ENCODE measurements at regions not wholly inside any gene's neighbourhood (a gene's known extent, or its start where the extent isn't known, plus 50 kb on each side); places are given as distances from the start of the nearest gene placed in this dataset.
A peak's percentile ranks its signal among the peaks of the same experiment; 100 is the strongest.
"Not testable (repeated sequence)": the region's sequence is repeated elsewhere in the genome, so short reads cannot be mapped to it uniquely, and the experiment has no call there.

DNA sequence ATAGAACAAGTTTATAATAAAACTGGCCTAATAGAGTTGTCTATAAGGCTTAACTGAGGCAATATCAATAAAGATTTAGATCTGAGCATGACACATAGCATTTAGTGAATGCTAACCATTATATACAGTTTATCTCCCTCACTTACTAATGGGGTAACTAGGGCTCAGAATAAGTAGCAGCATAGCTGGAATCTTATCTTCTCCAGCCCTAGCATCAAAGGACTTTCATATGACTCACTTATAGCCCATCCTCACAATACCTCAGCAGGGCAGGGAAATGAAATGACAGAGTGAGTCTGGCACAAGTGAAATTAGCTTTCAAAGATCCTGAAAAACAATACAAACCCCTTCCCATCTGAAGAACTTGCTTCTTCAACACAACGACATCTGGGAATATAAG lies 362.9 kb downstream of the KIF20B start:
- intact Hi-C loops (cut with micrococcal nuclease), result no loop called here
- CTCF ChIA-PET, result no interaction called here
- H3K9me3 Mint-ChIP-seq, result no peaks in the 10 kb centered on the region
- H3K36me3 Mint-ChIP-seq, result no peaks in the 10 kb centered on the region
- no peak for DNase-seq
- H3K27me3 Mint-ChIP-seq, result peaks cover 2% of the 10 kb centered on the region
- H3K4me1 Mint-ChIP-seq (ENCODE audit: low read depth), result no peaks in the 10 kb centered on the region
- H3K27ac Mint-ChIP-seq, result no peak overlapping the region
- no peak overlapping the region for H3K4me3 Mint-ChIP-seq
- POLR2A ChIA-PET, result no interaction called here

DNA sequence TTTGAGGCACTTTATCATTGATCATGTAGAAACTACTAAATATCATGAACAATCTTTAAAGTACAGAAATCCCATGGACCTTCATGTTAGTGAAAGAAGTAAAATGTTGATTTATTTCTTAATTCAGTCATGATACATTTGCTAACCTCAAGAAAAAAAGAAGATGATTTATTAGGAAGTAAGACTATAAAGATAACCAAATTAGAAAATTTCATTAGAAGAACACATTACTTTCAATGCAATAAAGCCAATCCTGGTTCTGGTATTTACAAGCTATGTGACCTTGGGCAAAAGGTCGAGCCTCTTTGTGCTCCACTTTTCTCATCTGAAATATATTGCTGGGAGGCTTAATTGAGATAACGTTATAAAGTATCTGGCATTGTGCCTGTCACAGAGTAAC lies 365.0 kb downstream of the KIF20B start:
- H3K36me3 Mint-ChIP-seq, result no peaks in the 10 kb centered on the region
- POLR2A ChIA-PET, result no interaction called here
- H3K9me3 Mint-ChIP-seq, result no peaks in the 10 kb centered on the region
- DNase-seq, result no peak
- H3K27ac Mint-ChIP-seq, result no peak overlapping the region
- H3K4me3 Mint-ChIP-seq, result no peak overlapping the region
- peaks cover 2% of the 10 kb centered on the region for H3K27me3 Mint-ChIP-seq
- intact Hi-C loops (cut with micrococcal nuclease), result no loop called here
- no peaks in the 10 kb centered on the region for H3K4me1 Mint-ChIP-seq (ENCODE audit: low read depth)
- CTCF ChIA-PET, result no interaction called here

DNA sequence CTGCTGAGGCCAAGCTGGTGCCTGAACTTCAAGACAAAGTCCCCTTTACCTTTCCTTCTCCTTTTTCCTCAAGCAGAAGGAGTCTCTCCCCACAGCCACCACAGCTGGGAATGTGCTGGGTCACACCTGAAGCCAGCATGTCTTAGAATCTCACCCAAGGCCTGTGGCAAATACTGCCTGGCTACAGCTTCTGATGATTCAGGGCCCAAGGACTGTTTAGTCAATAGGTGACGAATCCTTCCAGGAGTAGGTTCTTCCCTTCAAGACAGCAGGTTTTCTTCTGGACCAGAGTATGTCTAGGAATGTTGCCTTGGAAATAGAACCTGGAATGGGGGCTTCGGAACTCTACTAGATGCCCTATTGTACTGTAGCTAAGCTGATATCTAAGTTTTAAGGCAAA lies 374.6 kb downstream of the KIF20B start:
- Mint-ChIP-seq H3K4me3 (no peak overlapping the region), H3K27ac (no peak overlapping the region), H3K9me3 (no peaks in the 10 kb centered on the region), H3K36me3 (no peaks in the 10 kb centered on the region), H3K27me3 (peaks cover 5% of the 10 kb centered on the region), H3K4me1 (ENCODE audit: low read depth) (no peaks in the 10 kb centered on the region)
- ChIA-PET CTCF (no interaction called here), POLR2A (no interaction called here)
- DNase-seq, result no peak
- intact Hi-C loops (cut with micrococcal nuclease), result no loop called here

DNA sequence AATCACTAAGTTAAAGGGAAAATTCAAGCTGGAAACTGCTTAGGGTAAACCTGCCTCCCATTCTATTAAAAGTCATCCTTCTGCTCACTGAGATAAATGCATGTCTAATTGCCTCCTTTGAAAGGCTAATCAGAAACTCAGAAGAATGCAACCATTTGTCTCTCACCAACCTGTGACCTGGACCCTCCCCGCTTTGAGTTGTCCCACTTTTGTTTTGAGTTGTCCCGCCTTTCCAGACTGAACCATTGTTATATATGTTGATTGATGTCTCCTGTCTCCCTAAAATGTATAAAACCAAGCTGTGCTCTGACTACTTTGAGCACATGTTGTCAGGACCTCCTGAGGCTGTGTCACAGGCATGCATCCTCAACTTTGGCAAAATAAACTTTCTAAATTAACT lies 378.4 kb downstream of the KIF20B start:
- Mint-ChIP-seq H3K9me3 (no peaks in the 10 kb centered on the region), H3K27me3 (peaks cover 3% of the 10 kb centered on the region), H3K4me3 (no peak overlapping the region), H3K27ac (no peak overlapping the region), H3K36me3 (no peaks in the 10 kb centered on the region), H3K4me1 (ENCODE audit: low read depth) (no peaks in the 10 kb centered on the region)
- ChIA-PET POLR2A (no interaction called here), CTCF (no interaction called here)
- DNase-seq, result no peak
- intact Hi-C loops (cut with micrococcal nuclease), result loop anchor here (10.0 kb wide), 1 partner anchor 275 kb away; no protein-coding TSS in a partner anchor

DNA sequence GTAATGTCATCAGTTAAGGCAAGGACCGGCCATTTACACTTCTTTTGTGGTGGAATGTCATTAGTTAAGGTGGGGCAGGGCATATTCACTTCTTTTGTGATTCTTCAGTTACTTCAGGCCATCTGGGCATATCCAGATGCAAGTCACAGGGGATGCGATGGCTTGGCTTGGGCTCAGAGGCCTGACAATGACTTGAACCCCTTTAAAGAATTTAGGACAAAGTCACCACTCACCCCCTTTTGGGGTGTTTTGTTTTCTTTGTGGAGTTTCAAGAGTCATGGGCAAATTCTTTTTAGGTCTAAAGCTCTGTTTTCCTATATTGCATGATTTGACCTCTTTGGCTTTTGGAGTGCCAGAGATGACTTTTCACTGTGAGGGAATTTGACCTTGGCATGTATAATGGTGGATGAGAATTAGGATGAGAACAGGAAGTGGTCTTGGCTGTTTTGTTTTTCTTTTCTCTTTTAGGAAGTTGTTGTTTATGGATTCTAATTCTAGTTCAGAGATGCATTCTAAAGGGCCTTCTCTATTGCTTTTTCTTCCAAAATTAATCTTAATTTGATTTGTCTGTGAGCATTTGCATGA lies 385.3 kb downstream of the KIF20B start:
- DNase-seq; H3K36me3 Mint-ChIP-seq; H3K4me1 Mint-ChIP-seq (ENCODE audit: low read depth); H3K4me3 Mint-ChIP-seq; H3K27me3 Mint-ChIP-seq; POLR2A ChIA-PET; H3K27ac Mint-ChIP-seq; H3K9me3 Mint-ChIP-seq: not testable (repeated sequence)
- intact Hi-C loops (cut with micrococcal nuclease), result loop anchor here (1.0 to 10.0 kb wide), 3 partner anchors 141 to 282 kb away; no protein-coding TSS in a partner anchor
- CTCF ChIA-PET, result interaction anchor here (0.6 kb wide), 1 partner anchor 279 kb away, joined by 3 read pairs; no protein-coding TSS in a partner anchor

DNA sequence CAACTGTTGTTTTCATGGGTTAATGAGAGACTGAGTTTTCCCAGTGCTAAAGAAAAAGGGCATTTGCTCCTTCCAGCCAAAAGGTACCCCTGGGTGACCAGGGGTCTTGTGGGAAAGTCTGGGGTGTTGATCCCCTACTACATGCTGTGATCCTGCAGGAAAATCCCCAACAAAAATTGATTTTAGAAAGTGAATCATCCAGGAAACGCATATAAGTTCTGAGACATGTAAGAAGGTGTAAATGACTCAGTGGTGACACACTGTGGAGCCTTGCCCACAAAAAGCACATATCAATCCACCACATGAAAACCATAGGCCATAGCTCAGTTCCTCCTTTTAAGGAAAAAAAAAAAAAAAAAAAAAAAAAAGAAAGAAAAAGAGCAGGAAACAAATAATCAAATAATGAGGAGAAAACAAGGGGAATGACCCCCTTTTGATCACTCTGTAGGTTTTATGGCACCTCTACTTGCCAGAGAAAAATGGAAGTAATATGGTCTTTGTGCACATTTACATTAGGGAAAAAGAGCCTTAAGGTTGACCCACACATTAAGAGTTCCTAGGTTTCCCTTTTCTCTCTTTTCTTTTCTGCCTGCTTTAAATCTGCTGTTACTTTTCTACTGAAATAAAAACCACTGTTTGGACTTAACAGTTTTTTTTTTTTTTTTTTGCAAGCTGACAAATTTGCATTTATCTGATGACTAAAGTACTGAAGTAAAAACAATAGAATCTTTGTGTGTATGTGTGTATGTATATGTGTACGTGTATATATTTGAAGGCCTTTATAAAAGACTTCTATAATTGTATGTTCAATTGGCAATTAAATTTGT lies 386.0 kb downstream of the KIF20B start:
- Mint-ChIP-seq H3K4me3 (no peak overlapping the region), H3K27ac (no peak overlapping the region), H3K9me3 (no peaks in the 10 kb centered on the region), H3K4me1 (ENCODE audit: low read depth) (peaks cover 7% of the 10 kb centered on the region), H3K36me3 (no peaks in the 10 kb centered on the region), H3K27me3 (no peaks in the 10 kb centered on the region)
- ChIA-PET CTCF (interaction anchor here (0.6 kb wide), 1 partner anchor 279 kb away, joined by 3 read pairs; no protein-coding TSS in a partner anchor), POLR2A (no interaction called here)
- intact Hi-C loops (cut with micrococcal nuclease), result loop anchor here (1.0 to 10.0 kb wide), 3 partner anchors 140 to 283 kb away; no protein-coding TSS in a partner anchor
- DNase-seq, result peak; percentile 24

DNA sequence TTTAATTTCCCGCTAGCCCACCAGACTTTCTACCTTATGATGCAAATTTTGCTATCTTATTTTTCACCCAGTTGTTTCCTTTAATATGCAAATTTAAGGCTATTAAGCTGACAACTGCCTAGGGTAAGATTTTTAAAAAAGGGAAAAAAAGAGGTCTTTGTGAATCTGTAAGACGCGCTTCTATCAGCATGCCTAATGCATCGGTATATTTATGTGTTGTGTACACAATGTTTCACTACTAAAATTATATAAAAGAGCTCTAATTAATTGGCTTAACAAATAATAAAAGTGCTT lies 386.6 kb downstream of the KIF20B start:
- Mint-ChIP-seq H3K27me3 (no peaks in the 10 kb centered on the region), H3K9me3 (no peaks in the 10 kb centered on the region), H3K36me3 (no peaks in the 10 kb centered on the region), H3K4me3 (no peak overlapping the region), H3K27ac (no peak overlapping the region), H3K4me1 (ENCODE audit: low read depth) (peaks cover 7% of the 10 kb centered on the region)
- ChIA-PET POLR2A (no interaction called here), CTCF (no interaction called here)
- intact Hi-C loops (cut with micrococcal nuclease), result loop anchor here (5.0 to 10.0 kb wide), 2 partner anchors 226 to 283 kb away; no protein-coding TSS in a partner anchor
- DNase-seq, result no peak

DNA sequence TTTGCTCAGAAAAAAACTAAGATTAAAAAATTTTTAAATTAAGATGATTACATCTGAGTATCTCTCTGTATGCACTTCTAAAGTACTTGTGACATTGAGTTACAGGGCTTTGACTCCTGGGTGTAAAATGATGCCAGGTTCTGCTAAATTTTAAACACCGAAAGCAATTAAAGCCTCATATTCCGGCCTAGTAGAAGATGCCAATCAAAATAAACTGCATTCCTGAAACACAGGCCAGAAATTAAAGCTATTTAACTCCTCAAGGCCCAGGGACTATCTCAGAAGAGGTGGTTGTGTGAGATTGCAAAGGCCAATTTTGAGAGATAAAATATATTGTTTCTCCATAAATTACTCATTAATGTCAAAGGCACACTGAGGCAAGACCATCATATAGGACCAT lies 388.3 kb downstream of the KIF20B start:
- H3K27ac Mint-ChIP-seq, result no peak overlapping the region

DNA sequence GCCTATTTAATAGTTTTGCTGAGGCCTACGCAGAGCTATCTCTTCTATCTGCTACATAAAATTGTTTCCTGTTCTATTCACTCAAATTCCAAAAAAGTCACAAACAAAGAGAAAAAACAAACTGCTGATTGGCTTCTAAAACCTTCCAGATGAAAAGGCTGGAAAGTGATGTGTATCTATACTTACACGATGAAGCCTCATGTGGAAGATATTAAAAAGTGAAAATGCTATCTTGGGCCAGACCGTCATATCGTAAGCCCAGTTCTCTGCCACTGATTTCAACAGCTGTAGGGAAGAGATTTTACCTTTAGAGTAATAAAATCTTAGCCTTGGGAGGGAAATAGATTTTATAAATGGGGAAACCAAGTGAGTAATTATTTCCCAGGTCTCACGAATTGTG lies 394.8 kb downstream of the KIF20B start:
- CTCF ChIA-PET, result no interaction called here

More for the DNA sequence above, 388.3 kb downstream of the KIF20B start:
- POLR2A ChIA-PET, result no interaction called here
- Mint-ChIP-seq H3K9me3 (no peaks in the 10 kb centered on the region), H3K36me3 (no peaks in the 10 kb centered on the region), H3K4me1 (ENCODE audit: low read depth) (peaks cover 7% of the 10 kb centered on the region), H3K4me3 (no peak overlapping the region), H3K27me3 (no peaks in the 10 kb centered on the region)
- CTCF ChIA-PET, result no interaction called here
- intact Hi-C loops (cut with micrococcal nuclease), result loop anchor here (5.0 to 10.0 kb wide), 2 partner anchors 227 to 285 kb away; no protein-coding TSS in a partner anchor
- no peak for DNase-seq

DNA sequence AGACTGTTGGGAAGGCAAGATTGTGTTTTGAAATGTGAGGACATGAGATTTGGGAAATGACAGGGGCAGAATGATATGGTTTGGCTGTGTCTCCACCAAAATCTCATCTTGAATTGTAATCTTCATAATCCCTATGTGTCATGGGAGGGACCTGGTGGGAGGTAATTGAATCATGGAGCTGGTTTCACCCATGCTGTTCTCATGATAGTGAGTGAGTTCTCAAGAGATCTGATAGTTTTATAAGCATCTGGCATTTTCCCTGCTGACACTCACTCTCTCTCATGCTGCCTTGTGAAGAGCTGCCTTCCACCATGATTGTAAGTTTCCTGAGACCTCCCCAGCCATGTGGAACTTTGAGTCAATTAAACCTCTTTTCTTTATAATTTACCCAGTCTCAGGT lies 406.2 kb downstream of the KIF20B start:
- CTCF ChIA-PET; H3K9me3 Mint-ChIP-seq; H3K36me3 Mint-ChIP-seq; DNase-seq; H3K27ac Mint-ChIP-seq; intact Hi-C loops (cut with micrococcal nuclease); H3K27me3 Mint-ChIP-seq; POLR2A ChIA-PET; H3K4me3 Mint-ChIP-seq; H3K4me1 Mint-ChIP-seq (ENCODE audit: low read depth): not testable (repeated sequence)

More for the DNA sequence above, 394.8 kb downstream of the KIF20B start:
- H3K9me3 Mint-ChIP-seq, result no peaks in the 10 kb centered on the region
- H3K4me3 Mint-ChIP-seq, result no peak overlapping the region
- intact Hi-C loops (cut with micrococcal nuclease), result no loop called here
- no peaks in the 10 kb centered on the region for H3K27me3 Mint-ChIP-seq
- no peak for DNase-seq
- POLR2A ChIA-PET, result no interaction called here
- no peaks in the 10 kb centered on the region for H3K4me1 Mint-ChIP-seq (ENCODE audit: low read depth)
- H3K36me3 Mint-ChIP-seq, result no peaks in the 10 kb centered on the region
- no peak overlapping the region for H3K27ac Mint-ChIP-seq

DNA sequence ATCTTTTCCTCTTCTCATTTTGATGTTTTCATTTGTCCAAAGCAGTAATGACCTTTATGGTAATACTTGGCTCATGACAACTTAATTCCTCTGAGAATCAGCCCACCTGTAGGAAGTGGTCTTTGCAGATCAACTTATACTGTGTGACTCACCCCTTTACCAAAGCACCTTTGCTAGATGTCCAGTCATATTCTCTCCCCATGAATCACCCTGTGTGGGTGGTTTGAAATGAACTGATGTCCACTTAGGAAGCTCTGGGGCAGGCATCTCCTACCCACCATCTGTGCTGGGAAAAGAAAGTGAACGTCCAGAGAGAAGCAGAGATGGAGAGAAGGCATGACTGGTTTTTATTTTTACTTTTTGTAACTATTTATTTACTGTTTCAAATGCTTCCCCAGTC lies 410.3 kb downstream of the KIF20B start:
- DNase-seq, result no peak
- Mint-ChIP-seq H3K27me3 (no peaks in the 10 kb centered on the region), H3K4me3 (no peak overlapping the region), H3K27ac (no peak overlapping the region), H3K36me3 (no peaks in the 10 kb centered on the region), H3K4me1 (ENCODE audit: low read depth) (no peaks in the 10 kb centered on the region), H3K9me3 (no peaks in the 10 kb centered on the region)
- intact Hi-C loops (cut with micrococcal nuclease), result no loop called here
- ChIA-PET CTCF (no interaction called here), POLR2A (interaction anchor here (0.6 kb wide), 1 partner anchor 226 kb away, joined by 3 read pairs; no protein-coding TSS in a partner anchor)

DNA sequence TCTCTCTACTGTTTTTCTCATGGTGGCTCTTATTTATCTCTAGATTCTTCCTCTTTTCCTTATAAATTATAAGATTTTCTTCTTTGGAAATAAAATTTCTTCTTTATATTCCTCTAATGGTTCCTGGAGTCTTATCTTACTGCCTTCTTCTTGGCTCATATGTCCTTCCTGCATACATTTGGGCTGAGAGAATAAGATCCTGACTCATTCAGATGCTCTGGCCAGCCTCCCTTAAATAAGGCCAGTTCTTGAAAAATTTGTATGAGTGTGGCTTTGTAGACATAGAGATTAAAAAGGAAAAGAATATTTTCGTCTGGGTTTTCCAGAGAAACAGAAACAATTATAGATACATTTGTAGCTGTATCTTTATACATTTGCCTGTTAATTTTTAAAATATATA lies 411.3 kb downstream of the KIF20B start:
- no peaks in the 10 kb centered on the region for H3K36me3 Mint-ChIP-seq
- no peaks in the 10 kb centered on the region for H3K4me1 Mint-ChIP-seq (ENCODE audit: low read depth)
- H3K27ac Mint-ChIP-seq, result no peak overlapping the region
- DNase-seq, result no peak
- CTCF ChIA-PET, result no interaction called here
- H3K9me3 Mint-ChIP-seq, result no peaks in the 10 kb centered on the region
- no peaks in the 10 kb centered on the region for H3K27me3 Mint-ChIP-seq
- no peak overlapping the region for H3K4me3 Mint-ChIP-seq
- POLR2A ChIA-PET, result no interaction called here
- intact Hi-C loops (cut with micrococcal nuclease), result no loop called here

DNA sequence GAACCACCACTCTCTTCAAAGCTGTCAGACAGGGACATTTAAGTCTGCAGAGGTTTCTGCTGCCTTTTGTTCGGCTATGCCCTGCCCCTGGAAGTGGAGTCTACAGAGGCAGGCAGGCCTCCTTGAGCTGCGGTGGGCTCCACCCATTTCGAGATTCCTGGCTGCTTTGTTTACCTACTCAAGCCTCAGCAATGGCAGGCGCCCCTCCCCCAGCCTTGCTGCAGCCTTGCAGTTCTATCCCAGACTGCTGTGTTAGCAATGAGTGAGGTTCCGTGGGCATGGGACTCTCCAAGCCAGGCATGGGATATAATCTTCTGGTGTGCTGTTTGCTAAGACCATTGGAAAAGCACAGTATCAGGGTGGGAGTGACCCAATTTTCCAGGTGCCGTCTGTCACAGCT lies 417.2 kb downstream of the KIF20B start:
- H3K9me3 Mint-ChIP-seq; H3K36me3 Mint-ChIP-seq; intact Hi-C loops (cut with micrococcal nuclease); H3K4me3 Mint-ChIP-seq; H3K4me1 Mint-ChIP-seq (ENCODE audit: low read depth); H3K27ac Mint-ChIP-seq; H3K27me3 Mint-ChIP-seq; POLR2A ChIA-PET; CTCF ChIA-PET; DNase-seq: not testable (repeated sequence)
